A673 (cell line): ENCODE measurements at regions not wholly inside any gene's neighbourhood (a gene's known extent, or its start where the extent isn't known, plus 50 kb on each side); places are given as distances from the start of the nearest gene placed in this dataset.

Experiments used
- EZH2 ChIP-seq: fragments of 200-600 bp; sonication (generic); IDR thresholded peaks from 2 replicates; pipeline ENCODE4 v1.6.1; 2017; ENCODE audit warnings: borderline replicate concordance, low read depth, mild to moderate bottlenecking, mixed read lengths, antibody characterized with exemption, low read length; ENCODE audit not compliant: poor library complexity, severe bottlenecking
- TF ChIP-seq, protein P1 (sequence below): fragments of 300-800, 200-600 bp; sonication (generic); conservative IDR thresholded peaks from 2 replicates; pipeline ENCODE4 v1.5.1; 2017; ENCODE audit warnings: low read depth, mild to moderate bottlenecking, antibody characterized with exemption, low read length, moderate library complexity, mixed read lengths

GRCh38 chr15:22227411-22228100 lies 147.2 kb downstream of the OR4M2 start:
- TF ChIP-seq, protein P1, sequence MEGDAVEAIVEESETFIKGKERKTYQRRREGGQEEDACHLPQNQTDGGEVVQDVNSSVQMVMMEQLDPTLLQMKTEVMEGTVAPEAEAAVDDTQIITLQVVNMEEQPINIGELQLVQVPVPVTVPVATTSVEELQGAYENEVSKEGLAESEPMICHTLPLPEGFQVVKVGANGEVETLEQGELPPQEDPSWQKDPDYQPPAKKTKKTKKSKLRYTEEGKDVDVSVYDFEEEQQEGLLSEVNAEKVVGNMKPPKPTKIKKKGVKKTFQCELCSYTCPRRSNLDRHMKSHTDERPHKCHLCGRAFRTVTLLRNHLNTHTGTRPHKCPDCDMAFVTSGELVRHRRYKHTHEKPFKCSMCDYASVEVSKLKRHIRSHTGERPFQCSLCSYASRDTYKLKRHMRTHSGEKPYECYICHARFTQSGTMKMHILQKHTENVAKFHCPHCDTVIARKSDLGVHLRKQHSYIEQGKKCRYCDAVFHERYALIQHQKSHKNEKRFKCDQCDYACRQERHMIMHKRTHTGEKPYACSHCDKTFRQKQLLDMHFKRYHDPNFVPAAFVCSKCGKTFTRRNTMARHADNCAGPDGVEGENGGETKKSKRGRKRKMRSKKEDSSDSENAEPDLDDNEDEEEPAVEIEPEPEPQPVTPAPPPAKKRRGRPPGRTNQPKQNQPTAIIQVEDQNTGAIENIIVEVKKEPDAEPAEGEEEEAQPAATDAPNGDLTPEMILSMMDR: no peak
- TF ChIP-seq EZH2: no peak
